ENCODE measurements at regions not wholly inside any gene's neighbourhood (a gene's known extent, or its start where the extent isn't known, plus 50 kb on each side); places are given as distances from the start of the nearest gene placed in this dataset.

DNA sequence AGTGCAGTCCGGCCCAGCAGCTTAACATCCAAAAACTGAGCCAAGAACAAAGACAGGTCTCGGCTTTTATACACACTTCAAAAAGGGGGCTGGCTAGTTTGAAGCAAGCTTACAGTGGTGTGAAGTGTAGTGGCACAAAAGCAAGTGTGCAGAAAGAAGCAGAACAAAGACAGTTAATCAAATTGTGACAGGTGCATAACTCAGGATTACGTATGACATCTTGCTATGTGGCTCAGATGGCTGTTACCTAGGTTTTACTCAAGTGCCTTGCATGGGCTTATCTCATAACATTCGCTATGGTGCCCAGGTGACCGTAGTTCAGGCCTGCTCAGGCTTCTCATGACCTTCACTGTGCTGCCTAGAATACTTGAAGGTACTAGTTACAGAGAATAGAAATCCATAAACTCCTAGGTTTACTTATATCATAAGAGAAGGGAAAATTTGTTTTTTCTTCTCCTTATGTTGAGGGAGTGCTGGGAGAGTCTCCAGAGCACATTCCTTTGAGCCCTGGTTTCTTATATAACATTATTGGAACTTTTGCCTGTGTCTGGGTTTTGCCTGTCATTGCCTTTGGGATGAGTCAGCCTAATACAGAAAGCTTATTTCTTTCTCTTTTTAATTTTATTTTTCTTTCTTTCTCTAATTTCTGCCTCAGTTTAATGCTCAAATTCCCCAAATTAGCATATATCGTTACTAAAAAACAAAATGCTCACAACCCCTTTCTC lies 1629.1 kb upstream of the PCDH20 start:
- TF ChIP-seq EZH2 (IDR thresholded peaks at IDR 0.05) (no peak), POLR2AphosphoS5 (IDR thresholded peaks at IDR 0.05; ENCODE audit: borderline replicate concordance, low read depth, low read length) (no peak)
